Suprapubic skin (tissue), 4 donors: ENCODE measurements at regions not wholly inside any gene's neighbourhood (a gene's known extent, or its start where the extent isn't known, plus 50 kb on each side); places are given as distances from the start of the nearest gene placed in this dataset.
"Not testable (repeated sequence)": the region's sequence is repeated elsewhere in the genome, so short reads cannot be mapped to it uniquely, and the experiment has no call there.

Source experiments
- DNase-seq, 2 donors: peaks; one replicate each; pipeline ENCODE4 v3.0.0-alpha.2; 2019; ENCODE audit warnings: low spot score in 2 of 2
- H3K27ac ChIP-seq: fragments of 200-600 bp; sonication (generic); one replicate; pipeline ENCODE4 v1.5.1; 2019
- H3K27me3 ChIP-seq: fragments of 200-600 bp; sonication (generic); one replicate; pipeline ENCODE4 v1.5.1; 2019
- H3K36me3 ChIP-seq: fragments of 200-600 bp; sonication (generic); one replicate; pipeline ENCODE4 v1.5.1; 2019
- H3K4me1 ChIP-seq: fragments of 200-600 bp; sonication (generic); one replicate; pipeline ENCODE4 v1.5.1; 2019
- H3K4me3 ChIP-seq: fragments of 200-600 bp; sonication (generic); one replicate; pipeline ENCODE4 v1.5.1; 2019; ENCODE audit warnings: mild to moderate bottlenecking
- H3K9me3 ChIP-seq: fragments of 200-600 bp; sonication (generic); one replicate; pipeline ENCODE4 v1.5.1; 2019
- CTCF ChIP-seq, 2 donors: fragments of 200-600 bp in 1 of 2; fragments of 450-650 bp in 1 of 2; sonication (generic) in 1 of 2; IDR thresholded peaks; one replicate each; pipeline ENCODE4 v1.5.1; 2016 to 2019; ENCODE audit warnings: antibody characterized with exemption in 2 of 2, mild to moderate bottlenecking in 1 of 2, moderate library complexity in 1 of 2
- EP300 ChIP-seq: sonication (generic); formaldehyde crosslinking; IDR thresholded peaks from one replicate; pipeline ENCODE4 v1.6.1; 2017; ENCODE audit warnings: antibody characterized with exemption
- POLR2A ChIP-seq, 2 donors: fragments of 450-650 bp; IDR thresholded peaks; one replicate each; pipeline ENCODE4 v1.6.1; 2017; ENCODE audit warnings: antibody characterized with exemption in 2 of 2, mild to moderate bottlenecking in 2 of 2, moderate library complexity in 2 of 2
- POLR2AphosphoS5 ChIP-seq, 3 donors: sonication (generic); formaldehyde crosslinking; IDR thresholded peaks; one replicate each; pipeline ENCODE4 v1.6.1; 2017; ENCODE audit warnings: antibody characterized with exemption in 3 of 3
- WGBS: methylation state at CpG from one replicate; pipeline ENCODE4 v1.1.5; 2018; 5-methylcytosine and 5-hydroxymethylcytosine counted together

GRCh38 chr14:48614003-48614402 is 938.6 kb upstream of the MDGA2 start:
- WGBS = 48% methylated on average over 2 of the region's 2 CpGs
- H3K36me3 ChIP-seq = no peaks in the 10 kb centered on the region
- H3K27ac ChIP-seq = no peak overlapping the region

GRCh38 chr14:48606960-48607359 is 931.6 kb upstream of the MDGA2 start:
- not testable (repeated sequence) for H3K27ac ChIP-seq, H3K27me3 ChIP-seq, H3K4me1 ChIP-seq, H3K4me3 ChIP-seq, H3K36me3 ChIP-seq, DNase-seq, H3K9me3 ChIP-seq
- WGBS = 75% methylated on average over 8 of the region's 8 CpGs

More at GRCh38 chr14:48614003-48614402, 938.6 kb upstream of the MDGA2 start:
- TF ChIP-seq EP300 (no peak), CTCF (IDR thresholded peaks at IDR 0.05) (no peak), POLR2AphosphoS5 (IDR thresholded peaks at IDR 0.05) (no peak), POLR2A (IDR thresholded peaks at IDR 0.05) (no peak)
- Histone ChIP-seq H3K4me1 (no peaks in the 10 kb centered on the region), H3K27me3 (no peaks in the 10 kb centered on the region), H3K9me3 (peaks cover 11% of the 10 kb centered on the region), H3K4me3 (no peak overlapping the region)
- DNase-seq = no peak

- no peaks in the 10 kb centered on the region for H3K36me3 ChIP-seq
- TF ChIP-seq POLR2AphosphoS5 (IDR thresholded peaks at IDR 0.05) (no peak), EP300 (no peak), CTCF (IDR thresholded peaks at IDR 0.05) (no peak), POLR2A (IDR thresholded peaks at IDR 0.05) (no peak)
- WGBS = 86% methylated on average over 7 of the region's 7 CpGs
- no peaks in the 10 kb centered on the region for H3K9me3 ChIP-seq
- no peak overlapping the region for H3K4me3 ChIP-seq
- no peaks in the 10 kb centered on the region for H3K4me1 ChIP-seq
- DNase-seq = no peak
- no peak overlapping the region for H3K27ac ChIP-seq
- no peaks in the 10 kb centered on the region for H3K27me3 ChIP-seq
Observed at GRCh38 chr14:48598458-48598857, 923.1 kb upstream of the MDGA2 start.

- H3K4me1 ChIP-seq = no peaks in the 10 kb centered on the region
- DNase-seq = no peak
- no peak overlapping the region for H3K4me3 ChIP-seq
- H3K27ac ChIP-seq = no peak overlapping the region
- no peaks in the 10 kb centered on the region for H3K36me3 ChIP-seq
- no peaks in the 10 kb centered on the region for H3K9me3 ChIP-seq
- no peaks in the 10 kb centered on the region for H3K27me3 ChIP-seq
- TF ChIP-seq POLR2AphosphoS5 (IDR thresholded peaks at IDR 0.05) (no peak), EP300 (no peak), POLR2A (IDR thresholded peaks at IDR 0.05) (no peak), CTCF (IDR thresholded peaks at IDR 0.05) (no peak)
- WGBS = 85% methylated on average over 1 of the region's 1 CpG
Observed at GRCh38 chr14:48586099-48586498, 910.7 kb upstream of the MDGA2 start.

- TF ChIP-seq EP300 = no peak
- no peak for TF ChIP-seq POLR2AphosphoS5 (IDR thresholded peaks at IDR 0.05)
- TF ChIP-seq POLR2A (IDR thresholded peaks at IDR 0.05) = no peak
- no peak for TF ChIP-seq CTCF (IDR thresholded peaks at IDR 0.05)
- Histone ChIP-seq H3K27ac (no peak overlapping the region), H3K36me3 (no peaks in the 10 kb centered on the region), H3K4me1 (no peaks in the 10 kb centered on the region), H3K4me3 (no peak overlapping the region), H3K27me3 (no peaks in the 10 kb centered on the region), H3K9me3 (no peaks in the 10 kb centered on the region)
- WGBS = 33% methylated on average over 2 of the region's 2 CpGs
- no peak for DNase-seq
Observed at GRCh38 chr14:48584031-48584430, 908.6 kb upstream of the MDGA2 start.

GRCh38 chr14:48582938-48583337 is 907.5 kb upstream of the MDGA2 start:
- Histone ChIP-seq H3K9me3 (no peaks in the 10 kb centered on the region), H3K27me3 (no peaks in the 10 kb centered on the region), H3K27ac (no peak overlapping the region), H3K4me1 (no peaks in the 10 kb centered on the region), H3K36me3 (no peaks in the 10 kb centered on the region), H3K4me3 (no peak overlapping the region)
- no peak for DNase-seq
- 87% methylated on average over 2 of the region's 2 CpGs for WGBS
- no peak for TF ChIP-seq EP300
- TF ChIP-seq CTCF (IDR thresholded peaks at IDR 0.05) = no peak
- TF ChIP-seq POLR2A (IDR thresholded peaks at IDR 0.05) = no peak
- TF ChIP-seq POLR2AphosphoS5 (IDR thresholded peaks at IDR 0.05) = no peak
